Fibroblast of lung (primary cell): ENCODE measurements at regions not wholly inside any gene's neighbourhood (a gene's known extent, or its start where the extent isn't known, plus 50 kb on each side); places are given as distances from the start of the nearest gene placed in this dataset.

Source experiments
- CTCF ChIP-seq, 2 donors: IDR thresholded peaks in 1 of 2; conservative IDR thresholded peaks in 1 of 2; 1 replicate in 1 of 2; 2 replicates in 1 of 2; pipeline ENCODE4 v1.5.1; 2011 to 2012; ENCODE audit warnings: low read length in 2 of 2, control low read depth in 1 of 2, inconsistent platforms in 1 of 2, low read depth in 1 of 2, mild to moderate bottlenecking in 1 of 2
- EZH2 ChIP-seq: IDR thresholded peaks from 2 replicates; pipeline ENCODE4 v1.5.1; 2012; ENCODE audit warnings: low read length, control low read depth, mild to moderate bottlenecking; ENCODE audit errors: missing control alignments

- TF ChIP-seq CTCF (conservative IDR thresholded peaks at IDR 0.05 in 1 of 2, IDR thresholded peaks at IDR 0.05 in 1 of 2; ENCODE audit: low read depth in 1 of 2, low read length in 2 of 2) (no peak), EZH2 (no peak)
These were observed 461.5 kb upstream of the ADGRB3 start for GRCh38 chr6:68173616-68174015.
